H9 (cell line): ENCODE measurements at regions not wholly inside any gene's neighbourhood (a gene's known extent, or its start where the extent isn't known, plus 50 kb on each side); places are given as distances from the start of the nearest gene placed in this dataset.

Source experiments
- DNase-seq: peaks from one replicate; pipeline ENCODE4 v3.0.0-alpha.2; 2017
- H2AFZ ChIP-seq: one replicate; pipeline ENCODE4 v1.6.1; 2013; ENCODE audit warnings: mild to moderate bottlenecking, low read length, control low read depth, moderate library complexity
- H2AK5ac ChIP-seq: 2 replicates; pipeline ENCODE4 v1.6.1; 2013; ENCODE audit warnings: low read length, control low read depth, mixed read lengths; ENCODE audit not compliant: insufficient read length
- H2BK120ac ChIP-seq: one replicate; pipeline ENCODE4 v1.6.1; 2013; ENCODE audit warnings: low read depth, mild to moderate bottlenecking, low read length, control low read depth, inconsistent platforms; ENCODE audit not compliant: poor library complexity, severe bottlenecking
- H2BK12ac ChIP-seq: 2 replicates; pipeline ENCODE4 v1.6.1; 2013; ENCODE audit warnings: low read length, control low read depth, mixed read lengths, low read depth; ENCODE audit not compliant: insufficient read length
- H2BK15ac ChIP-seq: 2 replicates; pipeline ENCODE4 v1.6.1; 2013; ENCODE audit warnings: low read depth, low read length, control low read depth
- H2BK20ac ChIP-seq: one replicate; pipeline ENCODE4 v1.6.1; 2013; ENCODE audit warnings: low read depth, mild to moderate bottlenecking, low read length, control low read depth, inconsistent platforms; ENCODE audit not compliant: poor library complexity, severe bottlenecking
- H2BK5ac ChIP-seq: 2 replicates; pipeline ENCODE4 v1.6.1; 2013; ENCODE audit warnings: low read length, control low read depth, mixed read lengths; ENCODE audit not compliant: insufficient read length
- H3K14ac ChIP-seq: 2 replicates; pipeline ENCODE4 v1.6.1; 2013; ENCODE audit warnings: low read length, control low read depth; ENCODE audit not compliant: insufficient read depth
- H3K18ac ChIP-seq: 2 replicates; pipeline ENCODE4 v1.6.1; 2013; ENCODE audit warnings: low read depth, mild to moderate bottlenecking, mixed read lengths, low read length, control low read depth; ENCODE audit not compliant: insufficient read length
- H3K23ac ChIP-seq: 2 replicates; pipeline ENCODE4 v1.6.1; 2013; ENCODE audit warnings: low read length, control low read depth, mixed read lengths, low read depth; ENCODE audit not compliant: insufficient read length
- H3K23me2 ChIP-seq: 2 replicates; pipeline ENCODE4 v1.6.1; 2013; ENCODE audit warnings: low read depth, mild to moderate bottlenecking, mixed read lengths, low read length, control low read depth; ENCODE audit not compliant: insufficient read length, poor library complexity, severe bottlenecking
- H3K27ac ChIP-seq: 2 replicates; pipeline ENCODE4 v1.5.1; 2013; ENCODE audit warnings: low read length, control low read depth, mixed read lengths, low read depth; ENCODE audit not compliant: insufficient read length
- H3K27me3 ChIP-seq: 2 replicates; pipeline ENCODE4 v1.6.1; 2013; ENCODE audit warnings: low read length, control low read depth, inconsistent platforms; ENCODE audit not compliant: insufficient read depth
- H3K4ac ChIP-seq: 2 replicates; pipeline ENCODE4 v1.6.1; 2013; ENCODE audit warnings: low read depth, mild to moderate bottlenecking, control low read depth, inconsistent platforms, low read length, moderate library complexity
- H3K4me1 ChIP-seq: 2 replicates; pipeline ENCODE4 v1.6.1; 2013; ENCODE audit warnings: low read length, control low read depth, inconsistent platforms; ENCODE audit not compliant: insufficient read depth
- H3K4me2 ChIP-seq: 2 replicates; pipeline ENCODE4 v1.6.1; 2013; ENCODE audit warnings: low read length, control low read depth, mixed read lengths; ENCODE audit not compliant: insufficient read length, insufficient read depth
- H3K56ac ChIP-seq: 2 replicates; pipeline ENCODE4 v1.6.1; 2013; ENCODE audit warnings: low read depth, mild to moderate bottlenecking, mixed read lengths, low read length, control low read depth; ENCODE audit not compliant: insufficient read length
- H3K79me1 ChIP-seq: 2 replicates; pipeline ENCODE4 v1.6.1; 2013; ENCODE audit warnings: low read depth, mild to moderate bottlenecking, moderate library complexity, low read length, control low read depth, inconsistent platforms; ENCODE audit not compliant: insufficient read depth, poor library complexity, severe bottlenecking
- H3K79me2 ChIP-seq: 2 replicates; pipeline ENCODE4 v1.6.1; 2013; ENCODE audit warnings: low read length, control low read depth, inconsistent platforms; ENCODE audit not compliant: insufficient read depth
- H3K9ac ChIP-seq: 2 replicates; pipeline ENCODE4 v1.6.1; 2013; ENCODE audit warnings: low read length, control low read depth, mixed read lengths; ENCODE audit not compliant: insufficient read length; ENCODE audit errors: extremely low read depth
- H3K9me3 ChIP-seq: one replicate; pipeline ENCODE4 v1.6.1; 2013; ENCODE audit warnings: low read depth, low read length, inconsistent platforms; ENCODE audit not compliant: control insufficient read depth
- H3T11ph ChIP-seq: one replicate; pipeline ENCODE4 v1.6.1; 2013; ENCODE audit warnings: mild to moderate bottlenecking, low read length, control low read depth, inconsistent platforms
- H4K20me1 ChIP-seq: one replicate; pipeline ENCODE4 v1.6.1; 2013; ENCODE audit not compliant: control insufficient read depth, insufficient read length, insufficient read depth
- H4K5ac ChIP-seq: 2 replicates; pipeline ENCODE4 v1.6.1; 2013; ENCODE audit warnings: low read depth, mild to moderate bottlenecking, mixed read lengths, low read length, control low read depth; ENCODE audit not compliant: insufficient read length
- H4K8ac ChIP-seq: replicated peaks from 2 replicates; pipeline ENCODE4 v1.6.1; 2013; ENCODE audit warnings: low read length, control low read depth, mixed read lengths, low read depth; ENCODE audit not compliant: insufficient read length
- H4K91ac ChIP-seq: 2 replicates; pipeline ENCODE4 v1.6.1; 2013; ENCODE audit warnings: low read depth, mild to moderate bottlenecking, moderate library complexity, mixed read lengths, low read length, control low read depth; ENCODE audit not compliant: insufficient read length
- H3K27ac Mint-ChIP-seq, 3 experiments: 2 replicates in 2 of 3; 3 replicates in 1 of 3; pipeline ENCODE4 v1.8.0; 2020 to 2021; ENCODE audit warnings: mixed read lengths in 3 of 3, mild to moderate bottlenecking in 1 of 3, moderate library complexity in 1 of 3
- H3K27me3 Mint-ChIP-seq: 2 replicates; pipeline ENCODE4 v1.8.0; 2021; ENCODE audit warnings: low read depth, mild to moderate bottlenecking, moderate library complexity, mixed read lengths
- H3K36me3 Mint-ChIP-seq, 3 experiments: 2 replicates in 2 of 3; 3 replicates in 1 of 3; pipeline ENCODE4 v1.8.0; 2020 to 2021; ENCODE audit warnings: low read depth in 3 of 3, mixed read lengths in 3 of 3; ENCODE audit not compliant: insufficient read depth in 1 of 3
- H3K4me1 Mint-ChIP-seq, 2 experiments: 2 replicates each; pipeline ENCODE4 v1.8.0; 2020; ENCODE audit warnings: mixed read lengths in 2 of 2
- H3K4me3 Mint-ChIP-seq, 2 experiments: 2 replicates in 1 of 2; 3 replicates in 1 of 2; pipeline ENCODE4 v1.8.0; 2020 to 2021; ENCODE audit warnings: mild to moderate bottlenecking in 2 of 2, mixed read lengths in 2 of 2, moderate library complexity in 1 of 2
- H3K9me3 Mint-ChIP-seq, 2 experiments: 2 replicates in 1 of 2; 3 replicates in 1 of 2; pipeline ENCODE4 v1.8.0; 2020; ENCODE audit warnings: mild to moderate bottlenecking in 2 of 2, mixed read lengths in 2 of 2, moderate library complexity in 1 of 2
- WGBS: extraction: QIAGEN DNeasy Blood & Tissue Kit; methylation state at CpG from one replicate; pipeline ENCODE4 v1.1.7; 2013; ENCODE audit warnings: missing lambda C conversion rate, low lambda C conversion rate, mixed read lengths; ENCODE audit not compliant: insufficient read length; ENCODE audit errors: extremely low coverage; 5-methylcytosine and 5-hydroxymethylcytosine counted together
- TF ChIP-seq, protein P1 (sequence below): fragments of 200-600 bp; sonication (generic); conservative IDR thresholded peaks from 3 replicates; pipeline ENCODE4 v1.8.0; 2021; ENCODE audit warnings: antibody characterized with exemption, mild to moderate bottlenecking

DNA sequence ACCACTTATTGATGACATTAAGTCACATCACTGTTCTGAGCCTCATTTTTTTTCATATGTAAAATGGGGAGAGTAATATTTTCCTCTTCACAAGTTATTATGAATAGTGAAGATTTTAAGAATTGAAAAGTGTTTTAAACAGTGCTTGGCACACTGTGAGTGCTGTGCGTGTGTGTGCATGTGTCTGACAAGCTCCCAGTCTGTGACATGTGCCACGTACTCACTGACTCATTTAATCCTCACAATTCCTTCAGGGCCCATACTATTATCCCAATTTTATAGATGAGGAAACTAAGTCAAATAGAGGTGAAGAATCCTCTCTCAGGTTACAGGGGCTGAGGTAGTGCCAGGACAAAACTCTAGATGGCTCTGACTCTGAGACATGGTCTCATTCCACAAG is 114.1 kb upstream of the NWD2 start:
- Histone ChIP-seq H2BK15ac (no peak overlapping the region), H3K56ac (no peak overlapping the region), H2BK5ac (no peak overlapping the region), H2AK5ac (no peak overlapping the region), H3K27me3 (no peaks in the 10 kb centered on the region), H2BK12ac (no peak overlapping the region), H3K9ac (no peak overlapping the region), H3K18ac (no peak overlapping the region), H3K79me1 (no peaks in the 10 kb centered on the region), H3K4ac (no peak overlapping the region), H3K23ac (no peak overlapping the region), H3K4me2 (no peak overlapping the region), H4K20me1 (no peaks in the 10 kb centered on the region), H2BK120ac (no peak overlapping the region), H3K23me2 (no peaks in the 10 kb centered on the region), H3K14ac (no peak overlapping the region), H3K79me2 (no peaks in the 10 kb centered on the region), H3T11ph (no peak overlapping the region), H4K8ac (no peak overlapping the region), H4K5ac (no peak overlapping the region), H4K91ac (no peak overlapping the region), H2AFZ (no peak overlapping the region), H2BK20ac (no peak overlapping the region), H3K9me3 (no peaks in the 10 kb centered on the region), H3K27ac (no peak overlapping the region), H3K4me1 (no peaks in the 10 kb centered on the region)
- DNase-seq: no peak
- Mint-ChIP-seq H3K27ac (no peak overlapping the region), H3K9me3 (no peaks in the 10 kb centered on the region), H3K27me3 (no peaks in the 10 kb centered on the region), H3K4me3 (no peak overlapping the region), H3K4me1 (no peaks in the 10 kb centered on the region), H3K36me3 (no peaks in the 10 kb centered on the region)
- TF ChIP-seq, protein P1, sequence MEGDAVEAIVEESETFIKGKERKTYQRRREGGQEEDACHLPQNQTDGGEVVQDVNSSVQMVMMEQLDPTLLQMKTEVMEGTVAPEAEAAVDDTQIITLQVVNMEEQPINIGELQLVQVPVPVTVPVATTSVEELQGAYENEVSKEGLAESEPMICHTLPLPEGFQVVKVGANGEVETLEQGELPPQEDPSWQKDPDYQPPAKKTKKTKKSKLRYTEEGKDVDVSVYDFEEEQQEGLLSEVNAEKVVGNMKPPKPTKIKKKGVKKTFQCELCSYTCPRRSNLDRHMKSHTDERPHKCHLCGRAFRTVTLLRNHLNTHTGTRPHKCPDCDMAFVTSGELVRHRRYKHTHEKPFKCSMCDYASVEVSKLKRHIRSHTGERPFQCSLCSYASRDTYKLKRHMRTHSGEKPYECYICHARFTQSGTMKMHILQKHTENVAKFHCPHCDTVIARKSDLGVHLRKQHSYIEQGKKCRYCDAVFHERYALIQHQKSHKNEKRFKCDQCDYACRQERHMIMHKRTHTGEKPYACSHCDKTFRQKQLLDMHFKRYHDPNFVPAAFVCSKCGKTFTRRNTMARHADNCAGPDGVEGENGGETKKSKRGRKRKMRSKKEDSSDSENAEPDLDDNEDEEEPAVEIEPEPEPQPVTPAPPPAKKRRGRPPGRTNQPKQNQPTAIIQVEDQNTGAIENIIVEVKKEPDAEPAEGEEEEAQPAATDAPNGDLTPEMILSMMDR: no peak
- no CpG with 5 or more reads among the region's 2 CpGs for WGBS
